GM12872 (cell line): ENCODE measurements at regions not wholly inside any gene's neighbourhood (a gene's known extent, or its start where the extent isn't known, plus 50 kb on each side); places are given as distances from the start of the nearest gene placed in this dataset.

ENCODE experiments used
- TF ChIP-seq, protein P1 (sequence below): IDR thresholded peaks from 3 replicates; pipeline ENCODE4 v1.5.1; 2011; ENCODE audit warnings: low read depth, mild to moderate bottlenecking, low read length, moderate library complexity; ENCODE audit not compliant: insufficient read depth

DNA sequence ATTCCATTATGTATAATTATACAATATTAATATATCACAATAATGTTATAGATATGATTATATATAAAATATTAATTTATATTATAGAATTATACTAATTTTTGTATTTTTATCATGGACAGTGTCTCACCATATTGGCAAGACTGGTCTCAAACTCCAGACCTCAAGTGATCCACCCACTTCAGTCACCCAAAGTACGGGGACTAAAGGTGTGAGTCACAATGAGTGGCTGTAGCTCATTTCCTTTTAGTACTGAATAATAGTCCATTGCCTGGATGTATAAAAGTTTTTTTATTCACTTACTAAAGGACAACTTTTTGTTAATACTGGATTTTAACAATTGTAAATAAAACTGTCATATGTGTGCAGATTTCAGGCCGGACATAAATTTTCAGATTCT, 417.6 kb upstream of the LINC00305 start:
- TF ChIP-seq, protein P1, sequence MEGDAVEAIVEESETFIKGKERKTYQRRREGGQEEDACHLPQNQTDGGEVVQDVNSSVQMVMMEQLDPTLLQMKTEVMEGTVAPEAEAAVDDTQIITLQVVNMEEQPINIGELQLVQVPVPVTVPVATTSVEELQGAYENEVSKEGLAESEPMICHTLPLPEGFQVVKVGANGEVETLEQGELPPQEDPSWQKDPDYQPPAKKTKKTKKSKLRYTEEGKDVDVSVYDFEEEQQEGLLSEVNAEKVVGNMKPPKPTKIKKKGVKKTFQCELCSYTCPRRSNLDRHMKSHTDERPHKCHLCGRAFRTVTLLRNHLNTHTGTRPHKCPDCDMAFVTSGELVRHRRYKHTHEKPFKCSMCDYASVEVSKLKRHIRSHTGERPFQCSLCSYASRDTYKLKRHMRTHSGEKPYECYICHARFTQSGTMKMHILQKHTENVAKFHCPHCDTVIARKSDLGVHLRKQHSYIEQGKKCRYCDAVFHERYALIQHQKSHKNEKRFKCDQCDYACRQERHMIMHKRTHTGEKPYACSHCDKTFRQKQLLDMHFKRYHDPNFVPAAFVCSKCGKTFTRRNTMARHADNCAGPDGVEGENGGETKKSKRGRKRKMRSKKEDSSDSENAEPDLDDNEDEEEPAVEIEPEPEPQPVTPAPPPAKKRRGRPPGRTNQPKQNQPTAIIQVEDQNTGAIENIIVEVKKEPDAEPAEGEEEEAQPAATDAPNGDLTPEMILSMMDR = no peak

DNA sequence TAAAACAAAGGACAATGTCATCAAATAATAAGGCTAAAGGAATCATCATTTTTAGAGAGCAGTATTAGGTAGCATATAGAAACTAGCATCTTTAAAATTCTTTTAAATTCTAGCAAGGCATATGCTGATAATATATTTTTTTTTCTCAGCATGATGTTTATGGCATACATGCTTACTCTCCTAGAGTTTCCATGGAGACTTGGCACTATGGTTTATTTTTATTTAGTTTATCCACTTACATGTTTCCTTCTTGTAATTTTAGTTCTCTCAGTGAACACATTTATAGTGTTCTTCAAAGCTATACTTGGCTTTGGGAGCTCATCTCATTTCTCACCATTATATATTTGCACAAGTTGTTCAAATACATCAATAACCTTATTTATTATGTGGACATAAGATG, 413.8 kb upstream of the LINC00305 start:
- TF ChIP-seq, protein P1 = no peak

DNA sequence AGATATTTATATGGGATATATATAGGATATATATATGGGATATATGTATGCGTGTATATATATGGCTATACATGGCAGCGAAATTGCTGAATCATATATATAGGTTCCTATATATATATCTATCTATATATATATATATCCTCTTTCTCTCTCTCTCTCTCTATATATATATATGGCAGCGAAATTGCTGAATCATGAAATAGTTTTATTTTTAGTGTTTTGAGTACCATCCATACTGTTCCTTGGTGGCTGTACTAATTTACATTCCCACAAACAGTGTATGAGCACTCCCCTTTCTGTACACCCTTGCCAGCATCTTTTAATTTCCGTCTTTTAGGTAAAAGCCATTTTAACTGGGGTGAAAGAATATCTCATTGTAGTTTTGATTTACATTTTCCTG, 397.6 kb upstream of the LINC00305 start:
- TF ChIP-seq, protein P1 = no peak

DNA sequence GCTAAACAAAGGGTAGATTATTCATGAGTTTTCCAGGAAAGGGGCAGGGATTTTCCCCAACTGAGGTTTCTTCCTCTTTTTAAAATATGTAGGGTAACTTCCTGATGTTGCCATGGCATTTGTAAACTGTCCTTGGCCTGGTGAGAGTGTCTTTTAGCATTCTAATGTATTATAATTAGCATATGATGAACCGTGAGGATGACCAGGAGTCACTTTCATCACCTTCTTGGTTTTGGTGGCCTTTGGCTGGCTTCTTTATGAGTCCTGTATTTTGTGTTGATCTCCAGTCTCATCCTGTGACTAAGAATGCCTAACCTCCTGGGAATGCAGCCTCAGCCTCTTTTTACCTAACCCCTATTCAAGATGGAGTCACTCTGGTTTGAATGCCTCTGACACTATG, 391.0 kb upstream of the LINC00305 start:
- TF ChIP-seq, protein P1 = no peak

DNA sequence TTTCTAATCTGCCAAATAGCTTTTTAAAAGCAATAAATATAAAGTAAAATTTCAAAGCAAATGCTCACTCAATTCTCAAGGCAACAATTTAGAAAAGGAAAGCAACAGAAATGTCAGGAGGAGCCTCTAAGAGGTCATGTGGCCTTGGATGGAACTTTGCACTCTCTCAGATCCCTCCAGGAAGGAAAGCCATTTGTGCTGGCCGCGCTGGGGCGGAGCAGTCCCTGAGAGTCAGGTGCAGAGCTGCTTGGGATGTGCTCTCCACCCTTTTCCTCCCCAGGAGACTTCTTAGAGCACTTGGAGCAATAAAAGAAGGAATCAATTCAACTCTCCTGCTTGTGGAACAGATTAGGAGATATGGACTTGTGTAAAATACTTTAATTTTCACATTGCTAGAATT, 379.8 kb upstream of the LINC00305 start:
- TF ChIP-seq, protein P1 = no peak

DNA sequence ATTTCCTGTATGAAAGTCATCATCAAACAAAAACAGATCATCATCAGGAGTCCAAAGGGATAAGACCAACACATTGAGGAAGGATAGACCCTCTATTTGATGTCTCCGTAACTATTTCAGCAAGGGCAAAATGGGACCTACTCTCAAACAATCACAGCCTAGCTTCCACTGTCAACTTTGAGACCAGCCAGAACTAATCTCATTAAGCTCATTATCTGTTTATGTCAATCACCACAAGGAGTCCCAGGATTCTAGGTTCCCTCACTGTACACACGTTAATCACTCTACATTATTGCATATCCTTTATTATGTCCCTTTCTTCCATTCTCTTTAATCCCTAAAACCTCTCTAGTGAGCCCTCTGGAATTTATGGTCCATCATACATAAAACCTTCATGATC, 370.3 kb upstream of the LINC00305 start:
- TF ChIP-seq, protein P1 = no peak

DNA sequence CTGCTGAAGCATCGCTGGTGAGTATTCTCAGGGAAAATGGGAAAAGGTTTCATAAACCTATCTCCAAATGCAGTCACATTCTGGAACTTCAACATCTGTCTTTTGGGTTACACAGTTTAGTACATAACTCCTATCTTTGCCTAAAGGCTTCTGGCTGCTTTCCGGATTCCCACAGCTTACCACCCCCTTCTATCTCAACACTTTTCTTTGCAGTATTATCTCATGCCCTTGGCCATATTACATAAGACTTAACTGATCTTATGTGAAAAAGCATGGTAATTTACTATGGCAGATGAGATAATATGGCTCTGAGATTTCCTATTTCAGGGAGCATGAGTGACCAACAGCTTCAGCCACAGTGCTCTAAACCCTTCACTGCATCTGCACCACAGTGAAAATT, 369.3 kb upstream of the LINC00305 start:
- TF ChIP-seq, protein P1 = no peak

DNA sequence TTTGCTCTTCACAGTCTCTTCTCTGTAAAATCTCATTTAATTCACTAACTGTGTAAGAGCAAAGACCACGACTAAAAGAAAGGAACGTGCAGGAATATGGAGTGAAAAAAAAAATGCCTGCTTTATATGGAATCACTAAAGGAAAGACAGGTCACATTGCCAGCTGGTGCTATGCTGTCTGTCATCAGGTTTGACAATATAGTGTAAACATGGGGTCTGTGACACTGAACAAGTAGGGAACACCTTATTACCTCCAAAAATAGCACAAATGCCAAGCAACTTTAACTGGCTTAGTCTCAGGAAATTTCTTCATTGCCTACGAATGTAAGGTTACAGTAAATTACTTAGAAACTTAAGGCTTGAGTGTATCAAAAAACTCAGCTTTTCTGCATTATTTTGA, 364.5 kb upstream of the LINC00305 start:
- TF ChIP-seq, protein P1 = no peak
